NCI-H446 treated with DMSO at 0.1 percent for 48 hours (cell line): ENCODE measurements at regions not wholly inside any gene's neighbourhood (a gene's known extent, or its start where the extent isn't known, plus 50 kb on each side); places are given as distances from the start of the nearest gene placed in this dataset.
"Not testable (repeated sequence)": the region's sequence is repeated elsewhere in the genome, so short reads cannot be mapped to it uniquely, and the experiment has no call there.

Experiments
- DNase-seq: peaks from one replicate; lab custom pipeline; 2025; lab: John Stamatoyannopoulos, UW

GRCh38 chr7:20083781-20084180, 133.4 kb downstream of the MACC1 start:
- no peak for DNase-seq

GRCh38 chr7:20079080-20079479, 138.1 kb downstream of the MACC1 start:
- DNase-seq: no peak

GRCh38 chr7:20076835-20077234, 140.3 kb downstream of the MACC1 start:
- no peak for DNase-seq

DNA sequence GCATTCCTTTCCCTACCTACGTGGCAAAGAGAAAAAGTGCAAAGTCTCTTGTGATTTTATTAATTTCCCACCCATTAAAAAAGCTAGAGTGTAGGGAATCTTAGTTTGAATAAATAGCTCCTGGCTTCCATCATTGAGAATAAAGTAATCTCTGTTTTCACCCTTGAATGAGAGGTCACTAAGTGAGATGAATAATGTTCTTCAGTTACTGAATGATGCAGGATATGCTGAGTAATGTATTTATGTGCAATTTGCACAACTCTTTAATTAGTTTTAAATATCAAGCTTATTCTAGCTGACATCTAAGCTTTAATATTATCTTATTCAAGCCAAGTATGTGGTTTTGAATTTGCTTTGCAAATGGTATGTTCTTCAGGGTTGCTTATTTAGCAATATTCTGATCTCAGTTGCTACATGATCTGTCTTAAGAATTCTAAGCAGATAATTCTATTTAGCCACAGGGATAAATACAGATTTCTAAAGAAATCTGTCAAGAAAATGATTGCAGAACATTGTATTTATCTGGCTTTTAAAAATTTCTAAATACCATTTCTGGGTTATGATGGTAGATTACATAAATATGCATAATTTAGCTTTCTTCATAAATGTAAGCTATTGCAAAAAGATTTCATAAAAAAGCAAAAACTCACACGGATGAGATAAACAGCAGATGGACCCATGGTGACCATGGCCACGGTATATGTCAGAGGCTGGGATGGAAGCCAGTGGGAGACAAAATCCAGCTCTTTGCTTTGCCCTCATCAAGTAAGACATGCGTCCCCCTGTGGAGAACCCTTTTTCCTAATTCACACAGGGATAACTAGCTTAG, 141.0 kb downstream of the MACC1 start:
- DNase-seq: peak; percentile 22

- DNase-seq: no peak
Observed at GRCh38 chr7:20075440-20075839, 141.7 kb downstream of the MACC1 start.

DNA sequence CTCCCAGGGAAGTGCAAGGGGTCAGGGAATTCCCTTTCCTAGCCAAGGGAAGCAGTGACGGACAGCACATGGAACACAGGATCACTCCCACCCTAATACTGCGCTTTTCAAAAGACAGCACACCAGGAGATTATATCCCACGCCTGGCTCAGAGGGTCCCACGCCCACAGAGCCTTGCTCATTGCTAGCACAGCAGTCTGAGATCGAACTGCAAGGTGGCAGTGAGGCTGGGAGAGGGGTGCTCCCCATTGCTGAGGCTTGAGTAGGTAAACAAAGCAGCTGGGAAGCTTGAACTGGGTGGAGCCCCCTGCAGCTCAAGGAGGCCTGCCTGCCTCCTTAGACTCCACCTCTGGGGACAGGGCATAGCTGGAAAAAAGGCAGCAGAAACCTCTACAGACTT, 149.2 kb downstream of the MACC1 start:
- DNase-seq: not testable (repeated sequence)

DNA sequence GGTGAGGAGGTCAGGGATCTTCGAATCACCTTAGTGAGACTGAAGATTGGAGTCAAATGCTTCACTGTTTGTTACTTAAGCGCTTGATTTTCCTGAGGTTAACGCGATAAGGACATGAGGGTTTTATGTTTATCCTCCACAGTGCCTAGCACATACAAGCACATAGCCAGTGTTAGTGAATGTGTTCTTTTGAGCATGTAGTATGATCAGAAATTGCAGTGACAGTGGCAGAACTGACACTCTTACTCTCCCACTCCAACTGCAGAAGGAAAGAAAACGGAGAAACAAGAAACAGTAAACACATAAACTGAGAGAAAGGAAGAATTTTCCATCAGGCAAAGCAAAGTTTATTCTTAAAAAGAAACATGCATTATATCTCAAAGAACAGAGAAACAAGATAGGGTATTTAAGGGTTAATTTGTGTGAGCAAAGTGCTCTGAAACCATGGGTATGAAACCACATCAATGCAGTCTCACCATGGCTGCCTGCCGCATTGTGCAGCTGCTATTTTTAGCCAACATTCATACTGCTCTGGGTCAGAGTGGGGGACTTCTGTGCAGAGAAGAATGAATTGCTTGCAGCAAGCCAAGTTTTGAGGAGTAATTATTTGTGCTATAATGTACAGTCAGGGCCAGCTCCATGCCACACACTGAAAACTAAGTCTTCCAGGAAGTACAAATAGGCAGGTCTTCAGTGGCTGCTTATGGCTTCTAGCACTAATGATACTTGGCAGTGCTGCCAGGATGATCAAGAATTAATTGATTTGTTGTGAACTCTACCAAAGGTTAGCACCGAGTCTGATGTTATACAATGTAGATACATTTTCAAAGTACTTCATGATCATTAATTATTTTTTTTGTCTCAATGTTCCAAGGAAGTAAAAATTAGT, 152.0 kb downstream of the MACC1 start:
- DNase-seq: peak; percentile 87

GRCh38 chr7:20064181-20064970, 152.8 kb downstream of the MACC1 start:
- DNase-seq: no peak

DNA sequence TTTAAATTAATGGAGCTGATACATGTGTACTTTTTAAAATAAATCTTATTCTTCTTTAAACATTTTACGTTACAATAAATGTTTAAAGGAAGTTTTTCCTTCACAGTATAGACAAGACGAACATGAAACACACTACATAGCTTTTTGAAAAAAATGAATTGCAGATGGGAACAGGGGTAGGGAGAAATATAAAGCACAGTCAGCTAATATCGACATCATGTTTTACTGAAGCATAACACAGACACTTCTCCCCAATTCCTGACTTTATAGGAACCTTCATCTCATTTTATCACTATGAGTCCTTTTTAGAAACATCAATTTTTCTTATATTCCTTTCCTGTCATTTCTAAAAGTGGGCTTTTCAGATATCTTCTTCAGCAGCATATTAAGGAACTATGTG, 153.5 kb downstream of the MACC1 start:
- no peak for DNase-seq

- DNase-seq: no peak
Observed at GRCh38 chr7:20062932-20063331, 154.3 kb downstream of the MACC1 start.

DNA sequence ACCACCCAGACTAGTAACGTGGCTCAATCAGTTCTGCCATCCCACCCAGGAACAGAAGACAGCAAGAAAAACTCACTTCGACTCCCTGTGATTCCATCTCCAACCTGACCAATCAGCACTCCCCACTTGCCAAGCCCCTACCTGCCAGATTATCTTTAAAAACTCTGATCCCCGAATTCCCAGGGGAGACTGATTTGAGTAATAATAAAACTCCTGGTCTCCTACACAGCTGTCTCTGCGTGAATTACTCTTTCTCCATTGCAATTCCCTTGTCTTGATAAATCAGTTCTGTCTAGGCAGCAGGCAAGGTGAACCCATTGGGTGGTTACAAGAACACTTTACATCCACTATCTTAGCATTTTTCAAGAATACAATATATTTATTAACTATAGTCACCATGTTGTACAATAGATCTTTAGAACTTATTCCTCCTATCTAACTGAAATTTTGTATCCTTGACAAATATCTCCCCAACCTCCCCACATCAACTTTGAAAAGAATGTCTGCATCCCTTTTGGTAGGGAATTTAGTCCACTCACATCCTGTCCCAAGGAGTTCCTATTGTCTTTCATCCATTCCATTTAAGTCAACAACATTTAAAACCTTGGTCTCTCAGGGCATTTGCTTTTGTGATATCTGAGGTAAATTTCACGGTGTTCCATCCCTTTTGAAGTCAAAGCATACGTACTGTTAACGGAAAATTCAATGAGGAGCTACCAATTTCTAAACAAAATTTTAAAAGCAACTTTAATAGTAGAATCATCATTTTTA, 163.7 kb downstream of the MACC1 start:
- DNase-seq: no peak

GRCh38 chr7:20050241-20050966, 166.8 kb downstream of the MACC1 start:
- no peak for DNase-seq

DNA sequence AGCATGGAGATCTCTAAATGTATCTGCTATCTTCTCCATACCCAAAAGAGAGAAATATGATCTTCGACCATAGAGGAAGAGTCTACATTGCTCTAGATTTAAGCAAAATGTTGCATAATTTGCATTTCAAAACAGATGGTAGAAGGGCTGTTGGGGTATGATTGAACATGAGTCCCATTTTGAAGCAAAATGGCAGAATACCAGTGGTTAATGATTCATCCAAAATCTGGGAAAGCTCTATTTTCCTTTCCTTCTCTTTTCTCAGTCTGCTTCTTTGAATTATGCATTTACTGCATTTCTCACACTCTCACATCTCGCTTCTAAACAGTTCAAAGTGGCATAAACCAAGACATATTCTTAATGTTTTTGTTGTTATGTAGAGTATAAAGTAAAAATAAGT, 178.5 kb downstream of the MACC1 start:
- DNase-seq: no peak

DNA sequence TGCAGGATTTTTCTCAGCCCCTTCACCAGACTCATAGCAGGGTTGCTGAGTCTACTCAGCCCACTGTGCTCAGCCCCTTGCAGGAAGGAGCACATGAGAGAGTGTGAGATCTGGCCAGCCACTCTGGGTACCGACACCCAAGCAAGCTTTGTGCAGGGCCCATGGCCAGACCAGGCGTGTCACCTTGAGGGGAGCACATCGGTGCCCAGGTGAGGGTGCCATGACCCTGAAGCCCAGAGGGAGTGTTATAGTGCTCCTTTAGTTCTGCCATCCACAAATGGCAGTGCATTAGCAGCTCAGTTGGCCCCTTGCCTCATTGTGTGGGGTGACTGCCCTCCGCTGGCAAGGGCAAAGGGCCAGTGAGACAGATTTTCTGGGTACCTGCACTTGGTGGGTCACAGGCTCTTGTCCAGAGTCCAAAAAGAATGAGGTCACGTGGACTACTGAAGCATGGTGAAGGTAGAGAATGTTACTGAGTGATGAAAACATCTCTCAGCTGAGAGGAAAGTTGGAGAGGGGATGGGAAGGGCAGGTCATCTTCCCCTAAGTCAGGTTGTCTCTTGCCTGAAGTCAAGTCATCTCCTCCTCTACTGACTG, 181.8 kb downstream of the MACC1 start:
- no peak for DNase-seq

DNA sequence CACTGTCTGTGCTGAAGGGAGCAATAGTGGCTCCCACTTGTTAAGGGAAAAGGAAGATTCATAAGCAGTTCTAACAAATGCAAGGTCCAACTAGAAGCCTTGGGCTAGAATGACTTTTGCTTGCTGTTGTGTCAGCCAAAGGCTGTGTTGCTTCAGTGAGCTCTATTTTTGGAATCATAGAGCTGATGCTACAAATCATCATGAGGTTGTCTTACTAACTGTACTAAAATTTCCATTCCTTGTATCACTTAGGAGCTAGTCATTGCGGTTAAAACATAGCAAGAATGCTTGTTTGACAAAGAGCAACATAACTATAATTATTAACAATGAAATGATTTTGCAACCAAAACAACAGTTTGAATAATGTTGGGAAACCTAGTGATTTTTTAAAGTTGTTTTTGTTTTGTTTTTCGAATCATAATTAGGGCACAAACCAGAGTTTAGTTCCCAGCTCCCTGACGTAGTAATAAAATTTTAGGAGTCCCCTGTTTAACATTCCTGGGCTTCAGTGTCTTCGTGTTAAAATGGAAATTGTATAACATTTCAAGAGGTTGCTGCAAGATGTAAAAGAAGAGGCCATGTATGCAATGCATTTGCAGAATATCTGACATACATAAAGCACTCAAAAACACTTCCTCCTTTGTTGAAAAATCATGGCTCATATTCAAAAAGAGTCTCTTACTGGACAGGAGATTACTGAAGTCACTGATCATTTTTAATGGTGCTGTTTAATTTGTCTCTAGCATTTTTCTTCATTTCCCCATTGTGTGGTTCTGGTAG, 183.4 kb downstream of the MACC1 start:
- no peak for DNase-seq

- no peak for DNase-seq
Observed at GRCh38 chr7:20032741-20033140, 184.4 kb downstream of the MACC1 start.

- no peak for DNase-seq
Observed at GRCh38 chr7:20030915-20031362, 186.2 kb downstream of the MACC1 start.

DNA sequence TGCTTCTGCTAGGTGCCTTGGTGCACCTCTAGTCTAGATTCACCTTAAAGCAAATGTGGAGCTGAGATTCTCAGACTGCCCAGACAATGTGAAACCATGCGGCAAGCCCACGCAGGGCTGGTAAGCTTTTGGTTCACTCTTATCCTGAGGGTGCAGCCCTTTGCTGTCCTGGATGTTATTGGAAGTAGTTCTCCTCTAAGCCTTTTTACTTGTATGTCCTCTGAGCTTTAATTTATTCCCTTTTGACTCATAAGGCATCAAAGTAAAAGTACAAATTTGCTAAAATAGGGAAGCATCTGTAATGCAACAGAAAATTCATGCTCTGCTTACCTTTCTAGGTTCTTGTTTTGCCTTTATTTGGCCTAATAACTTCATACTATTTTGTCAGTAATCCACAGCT, 186.8 kb downstream of the MACC1 start:
- DNase-seq: no peak

DNA sequence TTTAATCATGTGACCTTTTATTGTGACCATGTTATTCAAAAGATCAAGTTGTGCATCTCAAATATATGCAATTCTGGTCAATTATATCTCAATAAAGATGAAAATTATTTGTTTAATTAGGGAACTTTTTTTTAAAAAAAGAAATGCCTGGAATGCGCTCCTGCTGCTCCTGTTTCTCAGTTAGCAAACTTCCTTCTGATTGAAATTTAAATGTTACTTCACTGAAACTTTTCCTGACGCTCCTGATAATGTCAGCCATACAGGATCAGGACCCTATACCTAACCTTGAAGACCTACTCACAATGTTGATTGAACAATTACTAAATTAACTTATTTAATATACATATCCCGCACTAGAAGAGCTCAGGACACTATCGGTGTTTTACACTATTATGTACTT, 190.4 kb downstream of the MACC1 start:
- no peak for DNase-seq

DNA sequence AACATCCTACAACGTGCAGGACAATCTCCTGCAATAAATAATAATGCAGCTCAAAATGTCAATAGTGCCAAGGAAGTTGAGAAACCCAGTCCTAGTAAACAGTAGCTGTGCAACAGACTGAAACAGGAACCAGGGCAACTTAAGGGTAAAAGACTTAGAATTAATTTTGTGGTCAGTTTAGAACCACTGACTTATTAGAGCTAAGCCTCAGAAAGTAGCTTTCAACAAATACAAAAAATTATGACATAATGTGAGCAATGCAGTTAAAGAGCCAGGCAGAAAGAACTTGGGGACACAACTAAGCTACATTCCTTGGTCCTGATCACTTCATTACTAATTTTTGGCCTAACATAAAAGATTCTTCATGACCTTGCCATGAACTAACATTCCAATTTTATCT, 195.4 kb downstream of the MACC1 start:
- DNase-seq: no peak
